Urinary bladder (tissue), 3 donors: ENCODE measurements at regions not wholly inside any gene's neighbourhood (a gene's known extent, or its start where the extent isn't known, plus 50 kb on each side); places are given as distances from the start of the nearest gene placed in this dataset.

Experiments used
- DNase-seq: peaks from one replicate; pipeline ENCODE4 v3.0.0-alpha.2; 2015; ENCODE audit errors: extremely low spot score
- H3K27ac ChIP-seq: one replicate; pipeline ENCODE4 v1.5.1; 2013; ENCODE audit warnings: low read depth, mild to moderate bottlenecking, moderate library complexity
- H3K36me3 ChIP-seq: one replicate; pipeline ENCODE4 v1.6.1; 2013; ENCODE audit warnings: mild to moderate bottlenecking, moderate library complexity; ENCODE audit not compliant: insufficient read depth
- H3K4me1 ChIP-seq: one replicate; pipeline ENCODE4 v1.6.1; 2013; ENCODE audit warnings: mild to moderate bottlenecking, moderate library complexity; ENCODE audit not compliant: insufficient read depth
- H3K4me3 ChIP-seq: one replicate; pipeline ENCODE4 v1.5.1; 2013; ENCODE audit warnings: low read depth, low read length
- WGBS: extraction: QIAGEN DNeasy Blood & Tissue Kit; methylation state at CpG from one replicate; pipeline ENCODE4 v1.1.7; 2013; 5-methylcytosine and 5-hydroxymethylcytosine counted together
- donor health status: healthy with polysubstance abuse.
- donor health status: healthy.

DNA sequence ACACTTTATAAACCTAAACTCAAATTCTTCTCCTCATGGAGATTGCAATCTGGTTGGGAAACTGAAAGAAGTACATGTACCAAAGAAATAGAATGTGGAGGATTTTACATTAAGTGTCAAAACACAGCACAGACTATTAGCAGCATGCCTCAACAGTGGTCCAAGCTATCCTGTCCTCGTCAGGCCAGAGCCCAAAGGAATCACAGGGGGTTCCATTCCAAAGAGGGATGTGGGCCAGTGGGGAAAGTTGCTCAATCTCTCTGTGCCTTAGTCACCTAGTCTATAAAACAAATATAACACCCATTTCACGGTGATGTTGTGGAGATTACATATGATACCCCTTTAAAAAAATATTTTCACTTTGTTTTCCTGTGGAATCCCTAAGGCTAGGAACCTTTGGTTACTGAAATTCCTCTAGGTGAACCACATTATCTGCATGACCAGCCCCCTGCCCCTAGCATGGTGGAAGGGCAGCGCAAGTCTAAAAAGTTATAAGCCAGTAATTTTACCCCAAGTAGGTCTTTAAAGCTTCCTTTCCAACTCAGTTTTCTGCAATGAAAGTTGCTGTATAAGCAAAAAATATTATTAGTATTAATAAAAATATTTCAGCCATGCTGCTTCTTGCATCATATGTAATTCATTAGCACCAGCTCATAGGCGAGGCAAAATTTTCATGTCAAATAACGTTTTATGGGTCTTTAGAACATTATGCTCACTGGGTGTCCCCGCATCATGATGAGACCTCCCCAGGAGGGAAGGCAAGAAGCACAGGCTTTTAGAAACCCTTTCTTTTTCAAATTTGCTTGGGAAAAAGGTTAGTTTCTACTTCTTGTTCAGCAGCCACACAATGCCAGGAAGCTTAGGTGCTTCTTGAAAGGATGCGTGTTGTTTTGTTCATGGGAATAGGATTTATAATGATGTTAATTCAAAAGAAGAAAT lies 548.8 kb upstream of the PKN2 start:
- Histone ChIP-seq H3K4me3 (no peak overlapping the region), H3K27ac (no peak overlapping the region), H3K36me3 (no peaks in the 10 kb centered on the region), H3K4me1 (no peaks in the 10 kb centered on the region)
- WGBS = 89% methylated on average over 7 of the region's 7 CpGs
- DNase-seq = no peak

DNA sequence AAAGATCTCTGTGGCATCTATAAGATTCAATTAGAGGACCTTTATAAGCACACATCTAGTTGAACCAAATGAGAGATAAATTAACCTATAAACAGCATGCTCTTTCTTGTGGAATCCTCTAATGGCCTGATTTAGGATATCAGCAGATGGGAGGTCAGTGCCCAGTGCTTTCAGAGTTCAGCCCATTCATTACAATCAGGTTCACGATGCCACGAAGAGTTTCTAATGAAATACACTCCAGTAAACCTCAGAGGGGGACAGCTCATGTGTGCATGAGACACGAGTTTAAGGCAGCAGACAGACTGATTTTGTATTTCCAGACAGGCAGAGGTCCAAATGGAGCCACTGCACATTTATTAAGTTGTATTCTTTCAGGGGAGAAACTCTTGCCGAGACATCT lies 544.4 kb upstream of the PKN2 start:
- H3K4me1 ChIP-seq = no peaks in the 10 kb centered on the region
- no peak overlapping the region for H3K27ac ChIP-seq
- 57% methylated on average over 4 of the region's 4 CpGs for WGBS
- H3K4me3 ChIP-seq = no peak overlapping the region
- H3K36me3 ChIP-seq = no peaks in the 10 kb centered on the region
- no peak for DNase-seq

DNA sequence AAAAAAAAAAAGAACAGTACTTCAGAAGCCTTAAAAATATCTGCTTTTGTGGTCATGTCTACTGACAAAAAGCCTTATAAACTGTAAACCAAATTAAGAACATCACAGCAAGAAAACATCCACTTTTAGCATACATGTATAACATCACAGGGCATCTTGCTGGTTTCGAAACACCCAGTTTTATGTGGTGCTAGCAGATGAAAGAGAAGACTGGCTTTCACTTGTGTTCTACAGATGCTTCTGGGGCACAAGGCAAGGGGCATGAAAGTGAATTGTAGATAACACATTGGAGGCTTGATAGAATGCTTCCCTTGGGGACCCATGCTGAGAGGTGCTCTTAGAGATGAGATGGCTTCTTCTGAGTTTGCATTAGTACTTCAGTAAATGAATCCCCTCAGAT lies 543.7 kb upstream of the PKN2 start:
- Histone ChIP-seq H3K36me3 (no peaks in the 10 kb centered on the region), H3K4me1 (no peaks in the 10 kb centered on the region), H3K27ac (no peak overlapping the region), H3K4me3 (no peak overlapping the region)
- WGBS = 90% methylated on average over 1 of the region's 1 CpG
- DNase-seq = no peak

DNA sequence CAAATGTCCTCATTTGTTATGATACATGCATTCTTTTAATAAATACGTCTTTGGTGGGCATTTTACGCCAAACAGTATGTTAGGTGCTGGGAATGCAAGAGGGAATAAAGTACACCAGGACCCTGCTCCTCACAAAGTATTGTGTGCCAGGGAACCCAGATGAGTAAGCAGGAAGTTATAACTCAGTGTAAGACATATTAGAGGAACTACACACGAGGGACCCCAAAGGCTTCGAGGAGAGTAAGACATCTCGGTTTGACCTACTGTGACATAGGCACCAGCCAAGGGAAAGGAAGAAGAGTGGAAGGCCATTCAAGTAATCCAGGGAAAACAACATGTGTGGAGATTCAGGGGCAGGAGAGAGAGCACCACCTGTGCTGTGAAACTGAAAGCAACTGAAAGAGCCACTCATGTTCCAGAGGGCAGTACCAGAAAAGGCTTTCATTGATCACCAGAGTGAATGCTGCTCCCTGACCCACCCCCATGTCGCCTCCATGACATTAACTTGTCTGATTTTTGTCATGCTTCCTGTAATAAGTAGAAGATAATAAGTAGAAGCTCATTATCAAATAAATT lies 542.5 kb upstream of the PKN2 start:
- Histone ChIP-seq H3K27ac (no peak overlapping the region), H3K4me3 (no peak overlapping the region), H3K36me3 (no peaks in the 10 kb centered on the region), H3K4me1 (no peaks in the 10 kb centered on the region)
- 63% methylated on average over 6 of the region's 6 CpGs for WGBS
- DNase-seq = no peak

DNA sequence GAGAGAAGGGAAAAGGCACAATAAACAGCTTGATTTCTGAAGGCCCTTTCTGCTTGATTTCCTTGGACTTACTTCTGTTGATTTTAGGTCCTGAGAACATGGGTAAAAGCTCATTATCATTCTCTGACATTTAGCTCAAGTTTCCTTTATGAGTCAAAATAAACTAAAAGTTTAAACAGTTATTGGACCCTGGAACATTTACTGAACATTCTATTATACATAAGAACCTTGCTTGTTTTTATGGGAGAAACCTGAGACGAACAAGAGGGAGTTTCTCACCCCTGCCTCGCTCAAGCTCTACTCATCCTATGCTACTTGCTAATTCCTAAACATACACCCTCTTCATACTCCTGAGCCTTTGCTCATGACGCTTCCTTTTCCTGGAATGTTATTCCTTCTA lies 538.3 kb upstream of the PKN2 start:
- 80% methylated on average over 3 of the region's 3 CpGs for WGBS
- H3K4me1 ChIP-seq = no peaks in the 10 kb centered on the region
- no peaks in the 10 kb centered on the region for H3K36me3 ChIP-seq
- no peak overlapping the region for H3K4me3 ChIP-seq
- no peak for DNase-seq
- no peak overlapping the region for H3K27ac ChIP-seq

DNA sequence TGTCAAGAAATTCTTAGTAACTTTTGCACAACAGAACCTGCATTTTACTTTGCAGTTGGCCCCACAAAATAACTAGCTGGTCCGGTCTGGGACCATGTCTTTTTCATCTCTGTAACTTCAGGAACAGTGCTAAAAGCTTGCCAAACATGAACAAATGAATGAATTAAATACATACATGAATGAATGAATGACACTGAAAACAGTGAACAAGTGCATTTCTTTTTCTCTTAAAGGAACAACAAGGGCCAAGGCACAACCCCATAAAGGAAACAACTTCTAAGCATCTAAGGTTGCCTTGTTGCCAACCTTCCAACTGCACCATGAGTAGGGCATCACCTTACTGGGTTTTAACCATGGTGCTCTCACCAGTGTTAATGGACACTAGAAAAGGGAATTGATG lies 534.4 kb upstream of the PKN2 start:
- Histone ChIP-seq H3K27ac (no peak overlapping the region), H3K36me3 (no peaks in the 10 kb centered on the region), H3K4me3 (no peak overlapping the region), H3K4me1 (no peaks in the 10 kb centered on the region)
- WGBS = 92% methylated on average over 1 of the region's 1 CpG
- no peak for DNase-seq

DNA sequence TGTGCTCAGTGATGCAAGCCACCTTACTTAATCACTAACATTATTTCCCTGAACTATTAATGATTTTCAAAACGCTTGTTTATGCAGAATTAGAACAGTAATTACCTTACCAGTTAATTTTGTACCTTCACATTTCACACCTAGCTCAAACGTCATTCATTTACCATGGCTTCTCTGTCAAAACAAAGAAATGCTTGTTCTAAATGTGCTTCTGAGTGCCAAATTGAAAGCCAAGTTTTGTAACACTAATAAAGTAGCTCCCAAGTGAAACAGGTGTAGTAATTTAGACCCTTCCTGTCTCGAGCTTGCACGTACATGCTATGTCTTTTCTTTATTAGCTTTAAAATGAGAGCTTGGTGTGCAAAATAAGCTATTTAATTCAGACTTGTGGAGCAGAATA lies 533.7 kb upstream of the PKN2 start:
- 84% methylated on average over 4 of the region's 4 CpGs for WGBS
- no peak for DNase-seq
- H3K36me3 ChIP-seq = no peaks in the 10 kb centered on the region
- no peaks in the 10 kb centered on the region for H3K4me1 ChIP-seq
- no peak overlapping the region for H3K27ac ChIP-seq
- no peak overlapping the region for H3K4me3 ChIP-seq

DNA sequence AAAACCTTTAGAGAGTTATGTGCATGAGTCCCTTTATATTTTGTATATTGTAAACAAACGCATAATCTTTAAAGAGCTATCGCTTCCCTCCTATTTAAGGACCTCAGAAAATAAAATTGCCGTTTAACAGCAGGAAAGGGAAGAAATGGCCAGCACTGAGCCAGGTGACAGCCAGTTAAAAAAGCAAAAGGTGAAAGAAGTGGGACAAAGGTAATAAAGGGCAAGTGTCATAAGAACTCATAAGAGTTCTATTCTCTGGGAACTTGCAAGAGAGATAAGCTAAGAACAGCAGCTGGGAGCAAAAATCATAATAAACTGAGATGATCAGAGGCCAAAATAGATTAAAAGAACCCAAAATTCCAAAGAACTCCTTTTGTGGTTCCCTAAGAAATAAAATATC lies 520.9 kb upstream of the PKN2 start:
- Histone ChIP-seq H3K4me3 (no peak overlapping the region), H3K27ac (no peak overlapping the region), H3K4me1 (no peaks in the 10 kb centered on the region), H3K36me3 (no peaks in the 10 kb centered on the region)
- WGBS = 61% methylated on average over 3 of the region's 3 CpGs
- DNase-seq = no peak

DNA sequence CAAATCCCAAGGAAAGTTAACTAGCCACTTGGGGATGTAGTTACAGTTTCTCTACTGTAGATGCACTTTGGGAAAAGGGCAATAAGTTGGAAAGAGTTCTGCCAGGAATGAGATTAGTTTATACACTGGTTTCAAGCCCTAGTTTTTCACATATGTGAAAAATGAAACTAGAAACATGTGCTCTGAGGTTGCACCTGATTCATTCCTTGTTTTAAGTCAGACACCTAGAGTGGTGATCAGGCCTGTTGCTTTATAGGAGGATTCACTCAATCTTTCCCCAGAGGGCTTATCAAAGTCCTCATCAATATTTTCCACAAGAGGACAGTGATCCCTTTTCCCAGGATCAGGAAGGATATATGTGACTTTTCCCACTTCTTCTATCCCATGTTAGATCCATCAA lies 515.9 kb upstream of the PKN2 start:
- Histone ChIP-seq H3K27ac (no peak overlapping the region), H3K36me3 (no peaks in the 10 kb centered on the region), H3K4me1 (no peaks in the 10 kb centered on the region), H3K4me3 (no peak overlapping the region)
- DNase-seq = no peak

DNA sequence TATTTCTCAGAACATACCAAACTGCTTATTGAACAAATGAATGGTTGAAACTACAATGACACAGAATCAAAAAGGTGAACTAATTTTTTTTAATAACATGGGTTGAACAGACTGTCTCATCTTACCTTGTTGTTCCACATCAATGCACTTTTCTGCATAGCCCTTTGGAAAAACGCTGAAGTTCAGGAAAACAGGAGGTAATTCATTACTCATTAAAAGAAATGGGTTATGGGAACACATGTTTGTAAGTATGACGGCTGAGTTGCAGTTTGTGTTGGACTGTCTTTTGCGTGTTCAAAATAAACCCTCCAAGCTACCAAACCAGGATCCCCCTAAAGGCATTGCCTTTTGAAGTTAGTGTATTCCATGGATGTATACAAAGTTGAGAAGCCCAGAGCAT lies 514.9 kb upstream of the PKN2 start:
- Histone ChIP-seq H3K4me3 (no peak overlapping the region), H3K4me1 (no peaks in the 10 kb centered on the region), H3K36me3 (no peaks in the 10 kb centered on the region), H3K27ac (no peak overlapping the region)
- WGBS = 88% methylated on average over 3 of the region's 3 CpGs
- no peak for DNase-seq

DNA sequence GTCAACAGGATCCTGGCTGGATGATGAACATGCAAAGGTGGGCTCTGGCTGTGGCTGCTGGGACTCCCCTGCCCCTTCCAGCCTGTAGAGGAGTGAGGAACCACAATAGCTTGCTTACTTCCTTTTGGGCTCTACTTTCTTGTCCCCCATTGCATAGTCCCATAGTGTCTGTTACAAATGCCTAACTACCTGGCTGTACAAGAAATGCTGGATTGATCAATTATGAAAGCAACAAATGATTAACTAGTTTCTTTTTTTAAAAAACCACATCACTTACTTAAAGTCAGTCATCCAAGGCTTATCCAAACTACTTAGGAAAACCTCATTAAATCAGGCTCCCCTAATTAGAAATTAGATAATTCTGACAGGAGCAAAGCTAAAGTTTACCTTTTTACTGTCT lies 514.1 kb upstream of the PKN2 start:
- no peaks in the 10 kb centered on the region for H3K36me3 ChIP-seq
- H3K4me3 ChIP-seq = no peak overlapping the region

DNA sequence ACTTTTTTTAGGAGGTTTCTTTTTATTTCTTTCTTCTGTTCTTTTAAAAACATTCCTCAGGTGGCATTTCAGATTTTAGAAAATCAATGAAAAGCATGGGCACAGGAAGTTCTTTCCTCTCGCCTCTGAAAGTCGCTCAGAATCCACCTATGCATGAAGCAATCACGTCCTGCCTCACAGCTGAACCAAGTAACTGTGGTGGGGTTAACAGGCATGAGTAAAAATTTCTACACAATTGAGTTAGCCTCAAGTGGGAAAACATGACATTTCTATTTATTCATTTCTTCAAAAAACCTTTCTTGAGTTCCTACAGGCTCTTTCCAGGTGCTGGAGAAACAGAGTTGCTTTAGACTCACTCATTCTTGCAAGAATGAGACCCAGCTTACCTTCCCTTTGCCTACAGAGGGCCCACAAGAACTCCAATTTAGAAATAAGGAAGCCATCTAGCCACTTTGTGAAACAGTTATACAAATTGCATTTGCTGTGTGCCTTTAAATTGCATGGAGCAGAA lies 508.9 kb upstream of the PKN2 start:
- Histone ChIP-seq H3K4me3 (no peak overlapping the region), H3K27ac (no peak overlapping the region), H3K4me1 (no peaks in the 10 kb centered on the region), H3K36me3 (no peaks in the 10 kb centered on the region)
- 89% methylated on average over 3 of the region's 3 CpGs for WGBS
- no peak for DNase-seq

More for the DNA sequence above, 514.1 kb upstream of the PKN2 start:
- DNase-seq = no peak
- no peaks in the 10 kb centered on the region for H3K4me1 ChIP-seq
- no peak overlapping the region for H3K27ac ChIP-seq

DNA sequence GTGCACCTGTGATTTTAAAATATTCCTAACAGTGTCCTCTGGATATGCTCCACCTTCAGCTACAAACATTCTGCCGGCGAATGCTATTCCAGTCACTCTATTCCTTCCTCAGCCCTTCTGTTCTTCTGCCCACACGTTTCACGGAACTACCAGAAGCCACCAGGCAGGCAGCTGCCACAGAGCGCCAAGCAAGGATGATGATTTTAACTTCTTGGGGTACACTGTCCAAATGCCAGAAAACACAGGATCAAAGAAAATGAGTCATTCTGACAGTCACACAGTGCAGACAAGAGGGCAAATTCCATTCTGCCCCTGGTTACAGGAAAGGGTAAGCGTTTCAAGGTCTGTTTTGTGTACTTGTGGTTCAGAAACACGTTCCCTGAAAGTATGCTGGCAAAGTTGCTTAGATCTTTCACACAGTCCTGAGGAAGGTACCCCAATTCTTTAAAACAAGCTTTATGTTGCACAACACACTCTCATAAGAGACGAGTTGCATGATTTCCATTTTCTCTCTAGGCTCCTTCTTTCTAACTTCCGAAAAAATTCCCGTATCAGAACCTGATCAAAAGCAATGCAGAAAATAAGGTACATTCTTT lies 508.3 kb upstream of the PKN2 start:
- Histone ChIP-seq H3K36me3 (no peaks in the 10 kb centered on the region), H3K4me1 (no peaks in the 10 kb centered on the region), H3K27ac (no peak overlapping the region), H3K4me3 (no peak overlapping the region)
- WGBS = 72% methylated on average over 10 of the region's 10 CpGs
- no peak for DNase-seq

DNA sequence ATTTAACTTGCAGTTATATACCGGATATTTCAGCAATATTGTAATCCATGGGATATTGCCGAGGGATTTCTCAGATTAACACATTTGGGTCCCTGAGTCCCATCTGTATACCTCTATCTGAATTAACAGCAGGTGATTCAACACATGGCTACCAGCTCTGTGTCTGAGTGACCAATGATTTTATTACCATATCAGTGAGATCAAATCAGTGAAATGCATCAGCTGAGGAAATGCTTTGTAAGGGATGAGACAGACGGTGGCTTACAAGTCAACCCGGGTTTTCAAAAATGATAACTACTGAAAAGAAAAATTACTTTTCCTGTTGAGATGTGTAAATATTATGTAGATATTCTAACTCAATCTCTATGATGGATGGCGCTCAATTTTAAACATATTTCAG lies 504.1 kb upstream of the PKN2 start:
- Histone ChIP-seq H3K4me3 (no peak overlapping the region), H3K4me1 (no peaks in the 10 kb centered on the region), H3K36me3 (no peaks in the 10 kb centered on the region), H3K27ac (no peak overlapping the region)
- 79% methylated on average over 5 of the region's 5 CpGs for WGBS
- no peak for DNase-seq
